GM04503 (cell line): ENCODE measurements at regions not wholly inside any gene's neighbourhood (a gene's known extent, or its start where the extent isn't known, plus 50 kb on each side); places are given as distances from the start of the nearest gene placed in this dataset.
"Not testable (repeated sequence)": the region's sequence is repeated elsewhere in the genome, so short reads cannot be mapped to it uniquely, and the experiment has no call there.

ENCODE experiments used
- DNase-seq: peaks from one replicate; pipeline ENCODE4 v3.0.0-alpha.2; 2012; ENCODE audit warnings: low read depth

GRCh38 chr5:58200451-58200850 is 259.4 kb downstream of the PLK2 start:
- DNase-seq, result no peak

DNA sequence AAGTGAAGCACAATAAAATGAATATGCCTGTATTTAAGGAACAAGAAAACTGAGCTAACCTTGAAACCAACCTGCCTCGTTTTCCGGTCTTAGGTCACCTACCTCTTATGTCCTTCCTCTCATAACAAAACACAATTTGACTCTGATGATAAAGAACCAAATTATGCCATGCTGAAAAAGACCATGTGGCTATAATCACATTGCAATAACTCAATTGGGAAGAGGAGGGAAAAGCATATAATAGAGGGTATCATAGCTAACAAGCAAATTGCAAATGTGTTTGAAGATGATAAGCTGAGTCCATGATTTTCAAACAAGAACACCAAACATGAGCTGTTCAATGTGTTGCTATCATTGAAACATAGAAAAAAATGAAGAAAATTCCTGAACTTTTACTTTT is 260.8 kb downstream of the PLK2 start:
- no peak for DNase-seq

- no peak for DNase-seq
Observed at GRCh38 chr5:58198330-58198729, 261.6 kb downstream of the PLK2 start.

DNA sequence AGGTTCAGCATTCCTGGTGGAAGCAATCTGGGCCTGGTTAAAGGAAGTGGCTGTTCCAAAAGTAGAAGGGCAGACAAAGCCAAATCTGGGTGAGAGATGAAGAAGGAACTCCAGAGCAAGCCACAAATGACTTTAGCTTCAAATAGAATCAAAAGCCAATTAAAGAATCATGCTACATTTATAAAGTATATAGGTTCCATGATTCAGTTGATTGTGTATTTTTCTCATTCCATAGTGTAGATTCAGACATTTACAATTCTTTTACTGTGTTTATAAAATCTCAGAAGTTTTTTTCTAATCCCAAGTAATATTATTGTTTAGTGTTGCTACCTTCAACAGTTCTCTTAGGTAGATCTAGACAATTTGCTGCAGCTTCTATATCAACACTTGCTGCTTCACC is 262.0 kb downstream of the PLK2 start:
- no peak for DNase-seq

DNA sequence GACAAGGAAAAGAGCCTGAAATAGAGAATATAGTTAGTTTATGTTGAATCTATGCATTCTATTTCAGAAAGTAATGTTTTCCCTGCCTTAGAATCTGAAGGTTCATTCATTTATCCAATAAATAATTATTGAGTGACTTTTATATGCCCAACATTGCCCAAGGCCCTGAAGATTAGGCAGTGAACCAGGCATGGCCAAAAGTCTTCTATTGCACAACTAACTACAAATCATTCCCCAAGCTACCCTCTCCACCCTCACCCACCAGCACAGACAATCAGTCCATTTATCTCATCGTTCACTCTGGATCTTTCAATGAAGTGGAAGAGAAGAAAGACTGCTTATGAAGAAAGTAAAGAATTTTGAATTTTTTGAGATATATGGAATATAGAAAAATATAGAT is 268.4 kb downstream of the PLK2 start:
- DNase-seq, result no peak

- peak; percentile 50 for DNase-seq
Observed at GRCh38 chr5:58188262-58188651, 271.6 kb downstream of the PLK2 start.

- DNase-seq, result no peak
Observed at GRCh38 chr5:58187432-58188261, 272.2 kb downstream of the PLK2 start.

GRCh38 chr5:58185801-58186200 is 274.1 kb downstream of the PLK2 start:
- DNase-seq, result no peak

DNA sequence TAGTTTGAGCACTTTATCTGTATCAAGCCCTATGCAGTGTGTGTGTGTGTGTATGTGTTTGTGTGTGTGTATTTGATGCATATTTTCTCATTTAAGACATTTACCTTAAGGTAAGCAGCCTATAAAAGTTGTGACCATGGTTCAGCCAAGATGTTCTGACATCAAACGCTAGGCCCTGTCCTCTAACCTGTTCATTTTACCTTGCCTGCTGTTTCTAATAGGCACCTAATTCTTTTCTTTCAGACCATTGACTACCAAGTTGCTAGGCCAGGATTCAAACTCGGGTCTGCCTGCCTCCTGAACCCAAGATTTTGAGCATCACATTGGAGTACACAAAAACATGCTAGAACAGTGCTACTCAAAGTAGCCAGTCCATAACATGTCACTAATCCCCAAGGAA is 274.5 kb downstream of the PLK2 start:
- no peak for DNase-seq

DNA sequence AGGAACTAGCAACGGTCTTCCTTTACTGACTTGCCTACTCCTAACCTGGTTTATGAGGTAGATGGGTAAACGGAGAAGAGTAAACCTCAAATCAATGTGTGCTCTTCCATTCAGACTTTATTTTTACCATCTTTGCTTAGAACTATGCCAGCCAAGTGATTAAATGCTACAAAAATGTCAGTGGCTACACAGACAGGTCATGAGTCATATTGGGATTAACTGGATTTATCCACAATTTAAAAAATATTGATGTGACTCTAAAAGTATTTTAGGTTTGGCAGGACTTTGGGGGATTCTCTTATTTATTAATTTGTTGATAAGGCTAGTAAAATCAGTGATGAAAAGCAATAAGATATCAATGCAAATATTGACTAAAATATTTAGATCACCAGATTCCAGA is 275.0 kb downstream of the PLK2 start:
- DNase-seq, result peak; percentile 31

- DNase-seq, result no peak
Observed at GRCh38 chr5:58183786-58184085, 276.1 kb downstream of the PLK2 start.

DNA sequence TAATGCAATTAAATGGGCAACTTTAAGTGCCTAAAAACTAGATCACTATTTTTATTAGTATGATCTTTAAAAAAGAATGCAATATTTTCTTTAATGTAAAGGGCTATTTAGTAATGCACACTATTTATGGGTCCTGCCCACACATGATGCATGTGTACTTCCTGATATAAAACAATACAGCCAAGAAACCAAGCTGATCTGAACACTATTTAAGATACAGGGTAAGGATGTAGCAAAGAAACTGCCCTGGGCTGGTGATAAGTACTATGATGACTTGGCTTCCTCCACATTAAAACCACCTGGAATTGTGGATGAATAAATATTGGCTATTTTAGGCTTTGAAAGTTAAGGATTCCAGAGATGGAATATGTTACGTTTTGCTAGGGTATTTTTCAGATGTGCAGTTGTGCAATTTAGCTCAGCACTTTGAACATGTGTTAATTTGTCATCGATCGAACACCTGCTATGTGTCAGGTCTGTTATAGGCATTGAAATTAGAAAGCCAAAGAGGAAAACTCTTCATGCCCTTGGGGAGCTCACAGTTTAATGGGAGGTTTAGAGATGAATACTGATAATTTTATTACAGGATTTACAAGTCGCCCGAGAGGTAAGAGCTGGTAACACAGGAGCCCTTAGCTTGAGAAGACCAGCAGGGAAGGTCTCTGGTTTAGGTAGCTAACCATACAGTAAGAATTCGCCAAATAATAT is 276.7 kb downstream of the PLK2 start:
- DNase-seq, result no peak

- DNase-seq, result no peak
Observed at GRCh38 chr5:58182287-58182841, 277.5 kb downstream of the PLK2 start.

- DNase-seq, result no peak
Observed at GRCh38 chr5:58181578-58182286, 278.2 kb downstream of the PLK2 start.

GRCh38 chr5:58172946-58173345 is 286.9 kb downstream of the PLK2 start:
- DNase-seq, result no peak

DNA sequence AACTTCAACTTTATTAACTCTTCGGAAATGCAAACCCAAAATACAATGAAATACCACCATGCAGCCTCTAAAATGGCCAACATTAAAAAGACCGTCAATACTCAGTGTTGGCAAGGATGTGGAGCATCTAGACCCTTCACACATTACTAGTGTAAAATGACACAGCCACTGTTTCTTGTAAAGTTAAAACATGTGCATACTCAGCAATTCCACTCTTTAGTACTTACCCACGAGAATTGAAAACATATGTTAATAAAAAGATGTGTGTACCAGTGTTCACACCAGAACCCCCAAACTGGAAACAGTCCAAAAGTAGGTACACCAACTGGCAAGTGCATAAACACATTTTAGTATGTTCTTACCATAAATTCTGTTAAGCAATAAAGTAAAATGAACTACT is 294.7 kb downstream of the PLK2 start:
- DNase-seq, result no peak

DNA sequence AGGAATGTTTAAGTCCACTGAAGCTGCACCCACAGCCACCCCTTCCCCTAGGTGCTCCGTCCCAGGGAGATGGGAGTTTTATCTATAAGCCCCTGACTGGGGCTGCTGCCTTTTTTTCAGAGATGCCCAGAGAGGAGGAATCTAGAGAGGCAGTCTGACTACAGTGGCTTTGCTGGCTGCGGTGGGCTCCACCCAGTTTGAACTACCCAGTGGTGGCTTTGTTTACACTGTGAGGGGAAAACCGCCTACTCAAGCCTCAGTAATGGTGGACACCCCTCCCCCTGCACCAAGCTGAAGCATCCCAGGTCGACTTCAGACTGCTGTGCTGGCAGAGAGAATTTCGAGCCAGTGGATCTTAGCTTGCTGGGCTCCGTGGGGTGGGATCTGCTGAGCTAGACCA is 298.0 kb downstream of the PLK2 start:
- not testable (repeated sequence) for DNase-seq

- DNase-seq, result peak; percentile 16
Observed at GRCh38 chr5:58156973-58157701, 302.7 kb downstream of the PLK2 start.

GRCh38 chr5:58156361-58156760 is 303.5 kb downstream of the PLK2 start:
- peak; percentile 28 for DNase-seq

DNA sequence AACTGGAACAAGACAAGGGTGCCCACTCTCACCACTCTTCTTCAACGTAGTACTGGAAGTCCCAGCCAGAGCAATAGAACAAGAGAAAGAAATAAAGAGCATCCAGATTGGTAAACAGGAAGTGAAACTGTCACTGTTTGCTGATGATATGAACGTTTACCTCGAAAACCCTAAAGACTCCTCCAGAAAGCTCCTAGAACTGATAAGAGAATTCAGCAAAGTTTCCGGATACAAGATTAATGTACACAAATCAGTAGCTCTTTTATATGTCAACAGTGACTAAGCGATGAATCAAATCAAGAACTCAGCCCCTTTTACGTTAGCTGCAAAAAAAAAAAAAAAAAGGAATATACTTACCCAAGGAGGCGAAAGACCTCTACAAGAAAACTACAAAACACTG is 306.6 kb downstream of the PLK2 start:
- no peak for DNase-seq

GRCh38 chr5:58151414-58151813 is 308.5 kb downstream of the PLK2 start:
- no peak for DNase-seq

GRCh38 chr5:58150926-58151325 is 309.0 kb downstream of the PLK2 start:
- DNase-seq, result no peak
